ENCODE measurements at regions not wholly inside any gene's neighbourhood (a gene's known extent, or its start where the extent isn't known, plus 50 kb on each side); places are given as distances from the start of the nearest gene placed in this dataset.

DNA sequence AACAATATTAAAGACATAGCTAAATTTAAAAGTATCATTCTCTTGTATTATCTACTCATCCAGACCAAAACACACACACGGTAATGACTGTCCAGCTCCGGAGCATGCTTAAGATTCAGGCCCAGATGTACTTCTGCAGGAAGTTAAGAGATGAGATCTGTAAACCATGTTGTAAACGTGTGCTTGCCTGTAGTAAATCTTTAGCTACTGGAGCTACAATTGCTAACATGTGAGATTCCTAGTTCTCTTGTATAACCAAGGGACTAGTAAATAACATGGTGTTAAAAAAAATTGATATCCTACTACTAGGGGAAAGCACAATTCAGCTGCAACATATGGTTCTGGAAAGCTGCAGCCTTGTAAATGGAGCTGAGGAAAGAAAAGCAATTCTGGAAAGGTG is 651.7 kb upstream of the CCDC54 start:
- DNase-seq: no peak

GRCh38 chr3:106728315-106729098 is 648.7 kb upstream of the CCDC54 start:
- no peak for DNase-seq

GRCh38 chr3:106729481-106729880 is 647.8 kb upstream of the CCDC54 start:
- no peak for DNase-seq

GRCh38 chr3:106731230-106731629 is 646.0 kb upstream of the CCDC54 start:
- no peak for DNase-seq

- no peak for DNase-seq
Observed at GRCh38 chr3:106734712-106735111, 642.5 kb upstream of the CCDC54 start.

DNA sequence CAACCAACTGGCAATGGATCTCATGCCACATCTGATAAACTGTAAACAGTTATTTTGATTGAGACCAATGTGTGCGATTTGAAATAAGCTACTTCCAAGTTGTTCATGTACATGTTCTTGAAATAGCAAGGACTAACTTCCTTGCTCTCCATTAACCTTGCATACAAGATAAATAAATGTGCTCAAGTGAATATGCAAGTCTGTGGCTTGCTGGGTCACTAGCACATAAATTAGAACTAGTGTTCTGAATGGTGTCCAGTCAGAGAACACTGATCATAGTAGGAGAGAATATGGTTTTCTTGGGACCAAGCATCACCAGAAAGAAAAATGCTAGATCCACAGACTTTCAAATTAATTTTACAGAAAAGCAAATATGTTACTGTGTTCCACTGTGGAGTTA is 640.0 kb upstream of the CCDC54 start:
- no peak for DNase-seq

DNA sequence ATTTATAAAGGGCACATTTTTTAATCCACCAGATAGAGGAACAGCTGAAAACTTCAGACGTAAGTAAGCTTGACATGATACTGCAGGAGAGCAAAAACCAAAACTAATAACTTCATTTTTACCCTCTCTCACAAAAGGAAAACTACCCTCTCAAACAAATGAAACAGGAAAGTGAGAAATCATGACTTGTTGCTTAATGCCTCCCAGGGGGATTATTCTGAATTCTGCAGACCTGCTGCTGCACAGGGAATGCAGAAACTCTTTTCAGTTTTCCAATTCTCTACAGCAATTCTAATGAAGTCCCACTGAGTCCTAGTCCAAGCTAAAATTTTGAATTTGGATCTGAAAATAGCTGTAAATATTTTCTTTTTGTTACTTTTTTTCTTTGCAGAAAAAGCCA is 637.1 kb upstream of the CCDC54 start:
- DNase-seq: no peak

GRCh38 chr3:106745344-106746168 is 631.7 kb upstream of the CCDC54 start:
- no peak for DNase-seq

DNA sequence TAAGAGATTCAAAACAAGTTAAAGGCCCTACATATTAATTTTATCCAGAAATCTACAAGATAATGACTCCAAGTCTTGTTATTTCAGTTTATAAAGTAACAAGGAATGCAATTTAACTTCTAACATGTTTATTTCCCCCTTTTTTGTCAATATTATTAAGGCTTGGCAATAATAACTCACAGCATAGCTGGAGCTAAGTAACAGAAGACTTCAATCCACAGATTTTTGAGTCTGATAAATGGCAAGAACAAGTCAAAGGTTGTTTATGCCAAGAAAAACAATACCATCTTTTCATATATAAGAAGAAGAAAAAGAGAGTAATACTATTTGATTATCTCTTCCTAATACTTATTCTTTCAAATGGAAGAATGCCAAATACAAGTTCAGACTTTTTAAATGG is 631.0 kb upstream of the CCDC54 start:
- no peak for DNase-seq

GRCh38 chr3:106748472-106749262 is 628.6 kb upstream of the CCDC54 start:
- no peak for DNase-seq

DNA sequence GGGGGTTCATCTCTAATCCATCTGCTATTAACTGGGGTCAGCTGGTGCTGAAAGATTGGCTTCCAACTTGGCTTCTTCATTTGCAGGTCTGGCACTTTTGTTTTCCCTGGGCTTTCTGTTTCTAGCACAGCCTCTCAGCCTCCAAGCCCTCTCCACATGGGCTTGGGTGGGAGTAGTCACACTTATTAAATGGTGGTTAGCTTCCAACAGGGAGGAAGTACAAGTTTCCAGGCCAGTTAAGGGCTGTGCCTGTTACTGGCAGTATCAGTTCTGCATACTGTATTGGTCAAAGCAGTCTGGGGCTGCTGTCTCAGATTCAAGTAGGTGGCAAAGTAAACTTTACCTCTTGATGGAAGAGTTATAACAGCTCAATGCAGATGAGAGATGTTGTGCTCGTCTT is 627.1 kb upstream of the CCDC54 start:
- DNase-seq: no peak

DNA sequence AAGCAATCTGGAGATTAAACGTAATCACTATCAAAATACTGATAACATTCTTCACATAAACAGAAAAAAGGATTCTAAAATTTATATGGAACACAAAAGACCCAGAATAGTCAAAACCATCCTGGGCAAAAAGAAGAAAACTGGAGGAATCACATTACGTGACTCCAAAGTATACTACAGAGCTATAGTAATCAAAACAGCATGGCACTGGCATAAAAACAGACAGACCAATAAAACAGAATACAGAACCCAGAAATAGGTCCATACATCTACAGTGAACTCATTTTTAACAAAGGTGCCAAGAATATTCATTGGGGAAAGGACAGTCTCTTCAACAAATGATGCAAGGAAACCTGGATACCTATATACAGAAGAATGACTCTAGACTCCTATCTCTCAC is 621.9 kb upstream of the CCDC54 start:
- no peak for DNase-seq

- no peak for DNase-seq
Observed at GRCh38 chr3:106756901-106757300, 620.3 kb upstream of the CCDC54 start.

- DNase-seq: no peak
Observed at GRCh38 chr3:106758459-106758858, 618.8 kb upstream of the CCDC54 start.

DNA sequence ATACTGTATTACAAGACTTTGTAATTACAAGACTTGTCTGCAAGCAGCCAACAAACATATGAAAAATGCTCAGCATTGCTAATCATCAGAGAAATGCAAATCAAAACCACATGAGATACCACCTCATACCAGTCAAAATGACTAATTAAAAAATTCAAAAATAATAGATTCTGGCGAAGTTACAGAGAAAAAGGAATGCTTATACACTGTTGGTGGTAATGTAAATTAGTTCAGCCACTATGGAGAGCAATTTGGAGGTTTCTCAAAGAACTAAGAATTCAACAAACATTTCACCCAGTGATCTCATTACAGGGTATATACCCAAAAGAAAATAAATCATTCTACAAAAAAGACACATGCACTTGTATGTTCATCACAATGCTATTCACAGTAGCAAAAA is 617.5 kb upstream of the CCDC54 start:
- no peak for DNase-seq

DNA sequence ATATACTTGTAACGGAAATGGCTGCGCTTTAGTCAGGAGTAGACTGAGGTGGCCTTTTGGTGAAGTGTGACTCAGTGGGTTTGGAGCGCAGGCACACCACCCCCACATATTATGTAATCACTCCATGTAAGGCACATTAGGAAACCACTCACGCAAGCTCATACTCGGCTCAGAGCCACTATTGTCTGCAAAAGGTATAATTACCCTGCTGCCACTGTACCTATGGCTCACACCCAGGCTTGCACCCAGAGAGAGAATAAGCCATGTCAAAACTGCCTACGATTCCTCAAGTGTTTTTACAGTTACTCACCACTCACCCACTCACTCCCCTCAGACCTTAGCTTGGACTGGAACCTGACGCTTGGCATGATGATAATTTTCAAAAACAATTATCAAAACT is 611.9 kb upstream of the CCDC54 start:
- no peak for DNase-seq

- no peak for DNase-seq
Observed at GRCh38 chr3:106768941-106769480, 608.2 kb upstream of the CCDC54 start.

GRCh38 chr3:106773795-106774194 is 603.4 kb upstream of the CCDC54 start:
- DNase-seq: no peak

DNA sequence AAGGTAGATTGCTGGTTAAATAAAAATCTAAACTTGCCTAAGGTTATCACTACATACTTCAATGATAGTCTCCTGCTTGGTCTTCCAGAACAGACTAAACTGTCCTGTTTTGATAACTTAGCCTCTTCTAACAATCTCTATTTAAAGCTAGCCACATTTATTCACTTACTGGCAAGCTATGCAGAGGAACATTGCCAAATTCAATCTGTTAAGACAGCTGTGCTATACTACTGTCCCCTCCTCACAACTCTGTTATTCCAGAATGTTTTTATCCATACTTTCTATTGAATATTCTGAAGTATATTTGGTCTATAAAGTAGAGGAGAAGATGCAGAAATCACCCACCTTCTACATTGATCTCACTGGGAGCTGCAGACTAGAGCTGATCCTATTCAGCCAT is 594.0 kb upstream of the CCDC54 start:
- DNase-seq: no peak

DNA sequence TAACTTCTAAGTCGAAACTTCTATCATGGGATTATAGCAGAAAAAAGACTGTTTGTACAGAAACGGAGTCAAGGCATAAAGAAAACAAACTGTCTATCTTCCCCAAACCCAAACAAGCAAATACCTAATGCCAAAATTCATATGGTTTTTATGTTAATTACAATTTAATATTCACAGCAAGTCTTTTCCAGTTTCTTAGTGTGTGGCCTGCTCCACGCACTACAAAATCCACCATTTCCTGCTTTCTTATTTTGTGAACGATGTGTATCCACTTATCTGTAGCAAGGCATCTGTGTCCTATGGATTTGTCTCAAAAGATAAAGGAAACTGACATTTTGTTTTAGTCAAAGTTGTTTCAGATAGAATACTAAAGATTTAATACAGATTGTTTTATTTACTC is 588.0 kb upstream of the CCDC54 start:
- no peak for DNase-seq

GRCh38 chr3:106792716-106793115 is 584.5 kb upstream of the CCDC54 start:
- DNase-seq: no peak

GRCh38 chr3:106794442-106794841 is 582.8 kb upstream of the CCDC54 start:
- no peak for DNase-seq

GRCh38 chr3:106795553-106795952 is 581.7 kb upstream of the CCDC54 start:
- DNase-seq: no peak
